ENCODE measurements at regions not wholly inside any gene's neighbourhood (a gene's known extent, or its start where the extent isn't known, plus 50 kb on each side); places are given as distances from the start of the nearest gene placed in this dataset.

GRCh38 chr14:28284546-28285300 is 481.9 kb upstream of the FOXG1 start:
- no peaks in the 10 kb centered on the region for H3K27me3 ChIP-seq (ENCODE audit: insufficient read depth, insufficient read length)
- no peak overlapping the region for H3K9ac ChIP-seq (ENCODE audit: insufficient read length, low read depth)
- H3K9me3 ChIP-seq (ENCODE audit: insufficient read depth, low read length): no peaks in the 10 kb centered on the region
- no peak overlapping the region for H3K4me3 ChIP-seq (ENCODE audit: insufficient read length, low read depth)
- no peak for DNase-seq (ENCODE audit: low read depth, low spot score)
- H3K4me1 ChIP-seq (ENCODE audit: insufficient read depth, insufficient read length): no peaks in the 10 kb centered on the region
- no peaks in the 10 kb centered on the region for H3K36me3 ChIP-seq (ENCODE audit: insufficient read depth, insufficient read length, low read length)
- TF ChIP-seq SUZ12 (IDR thresholded peaks at IDR 0.05; ENCODE audit: extremely low read depth, insufficient read depth, insufficient read length) (no peak), YY1 (IDR thresholded peaks at IDR 0.05; ENCODE audit: insufficient read depth, insufficient read length) (no peak), ZNF274 (IDR thresholded peaks at IDR 0.05; ENCODE audit: low read depth, low read length) (no peak)

DNA sequence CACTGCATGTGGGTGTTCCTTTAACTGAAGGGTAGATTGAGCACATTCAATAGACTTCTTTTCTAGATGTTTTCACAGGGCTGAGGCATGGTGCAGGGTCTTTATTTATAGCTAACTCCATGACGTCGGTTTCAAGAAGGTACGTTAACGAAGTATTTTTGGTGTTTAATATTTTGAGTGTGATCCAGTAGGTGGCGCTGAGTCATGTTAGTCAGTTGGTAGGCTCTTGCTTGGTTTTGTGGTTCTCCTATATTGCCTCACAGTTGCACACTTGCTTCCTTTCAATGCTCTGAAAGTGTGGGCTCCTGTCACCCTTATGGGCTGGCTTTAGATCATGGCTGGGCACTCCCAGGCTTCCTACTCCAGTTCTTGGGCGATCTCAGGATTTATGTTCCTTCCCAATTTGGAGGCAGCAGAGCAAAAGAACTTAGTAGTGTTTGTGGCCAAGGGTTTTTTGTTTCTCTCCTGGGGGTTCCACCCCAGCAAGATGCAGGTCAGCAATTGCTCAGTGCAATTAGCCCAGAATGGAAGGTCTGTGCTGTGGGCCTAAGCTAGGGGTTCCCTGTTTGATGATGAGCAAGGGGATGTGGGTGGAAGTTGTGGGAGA is 471.6 kb upstream of the FOXG1 start:
- H3K36me3 ChIP-seq (ENCODE audit: insufficient read depth, insufficient read length, low read length): no peaks in the 10 kb centered on the region
- TF ChIP-seq YY1 (IDR thresholded peaks at IDR 0.05; ENCODE audit: insufficient read depth, insufficient read length): no peak
- TF ChIP-seq ZNF274 (IDR thresholded peaks at IDR 0.05; ENCODE audit: low read depth, low read length): no peak
- TF ChIP-seq SUZ12 (IDR thresholded peaks at IDR 0.05; ENCODE audit: extremely low read depth, insufficient read depth, insufficient read length): no peak
- no peaks in the 10 kb centered on the region for H3K9me3 ChIP-seq (ENCODE audit: insufficient read depth, low read length)
- DNase-seq (ENCODE audit: low read depth, low spot score): no peak
- H3K4me1 ChIP-seq (ENCODE audit: insufficient read depth, insufficient read length): no peaks in the 10 kb centered on the region
- H3K9ac ChIP-seq (ENCODE audit: insufficient read length, low read depth): no peak overlapping the region
- no peaks in the 10 kb centered on the region for H3K27me3 ChIP-seq (ENCODE audit: insufficient read depth, insufficient read length)
- H3K4me3 ChIP-seq (ENCODE audit: insufficient read length, low read depth): no peak overlapping the region

GRCh38 chr14:28297559-28297958 is 469.0 kb upstream of the FOXG1 start:
- no peak overlapping the region for H3K4me3 ChIP-seq (ENCODE audit: insufficient read length, low read depth)
- peaks cover 4% of the 10 kb centered on the region; the same call in 1 of the 2 replicates for H3K9me3 ChIP-seq (ENCODE audit: insufficient read depth, low read length)
- DNase-seq (ENCODE audit: low read depth, low spot score): no peak
- no peaks in the 10 kb centered on the region for H3K27me3 ChIP-seq (ENCODE audit: insufficient read depth, insufficient read length)
- no peaks in the 10 kb centered on the region for H3K4me1 ChIP-seq (ENCODE audit: insufficient read depth, insufficient read length)
- no peaks in the 10 kb centered on the region for H3K36me3 ChIP-seq (ENCODE audit: insufficient read depth, insufficient read length, low read length)
- H3K9ac ChIP-seq (ENCODE audit: insufficient read length, low read depth): no peak overlapping the region
- TF ChIP-seq ZNF274 (IDR thresholded peaks at IDR 0.05; ENCODE audit: low read depth, low read length) (no peak), SUZ12 (IDR thresholded peaks at IDR 0.05; ENCODE audit: extremely low read depth, insufficient read depth, insufficient read length) (no peak), YY1 (IDR thresholded peaks at IDR 0.05; ENCODE audit: insufficient read depth, insufficient read length) (no peak)

GRCh38 chr14:28298156-28298555 is 468.4 kb upstream of the FOXG1 start:
- no peak for DNase-seq (ENCODE audit: low read depth, low spot score)
- H3K4me3 ChIP-seq (ENCODE audit: insufficient read length, low read depth): no peak overlapping the region
- no peaks in the 10 kb centered on the region for H3K27me3 ChIP-seq (ENCODE audit: insufficient read depth, insufficient read length)
- no peak for TF ChIP-seq YY1 (IDR thresholded peaks at IDR 0.05; ENCODE audit: insufficient read depth, insufficient read length)
- no peak for TF ChIP-seq SUZ12 (IDR thresholded peaks at IDR 0.05; ENCODE audit: extremely low read depth, insufficient read depth, insufficient read length)
- TF ChIP-seq ZNF274 (IDR thresholded peaks at IDR 0.05; ENCODE audit: low read depth, low read length): no peak
- no peaks in the 10 kb centered on the region for H3K4me1 ChIP-seq (ENCODE audit: insufficient read depth, insufficient read length)
- H3K9ac ChIP-seq (ENCODE audit: insufficient read length, low read depth): no peak overlapping the region
- H3K36me3 ChIP-seq (ENCODE audit: insufficient read depth, insufficient read length, low read length): no peaks in the 10 kb centered on the region
- peaks cover 4% of the 10 kb centered on the region; the same call in 1 of the 2 replicates for H3K9me3 ChIP-seq (ENCODE audit: insufficient read depth, low read length)

DNA sequence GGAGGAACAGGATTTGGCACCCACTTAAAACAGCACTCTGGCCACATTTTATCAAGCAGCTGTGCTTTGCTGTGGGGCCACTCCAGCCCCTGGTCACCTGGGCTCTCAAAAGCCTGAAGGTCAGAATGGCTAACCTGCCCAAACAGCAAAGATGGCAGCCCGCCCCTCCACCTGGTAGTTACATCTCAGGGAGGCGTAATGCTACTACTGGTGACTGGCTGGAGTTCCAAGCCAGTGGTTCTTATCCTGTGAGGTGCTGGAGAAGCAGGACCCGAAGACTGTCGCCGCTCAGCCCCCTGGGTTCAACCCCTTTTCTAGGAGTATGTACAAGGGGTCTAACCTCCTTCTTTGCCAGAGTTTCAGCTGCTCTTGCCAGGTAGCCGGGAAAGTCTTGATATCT is 467.4 kb upstream of the FOXG1 start:
- no peak overlapping the region for H3K9ac ChIP-seq (ENCODE audit: insufficient read length, low read depth)
- H3K4me3 ChIP-seq (ENCODE audit: insufficient read length, low read depth): no peak overlapping the region
- H3K9me3 ChIP-seq (ENCODE audit: insufficient read depth, low read length): peaks cover 4% of the 10 kb centered on the region; the same call in 1 of the 2 replicates
- no peak for TF ChIP-seq ZNF274 (IDR thresholded peaks at IDR 0.05; ENCODE audit: low read depth, low read length)
- no peak for TF ChIP-seq YY1 (IDR thresholded peaks at IDR 0.05; ENCODE audit: insufficient read depth, insufficient read length)
- TF ChIP-seq SUZ12 (IDR thresholded peaks at IDR 0.05; ENCODE audit: extremely low read depth, insufficient read depth, insufficient read length): no peak
- H3K4me1 ChIP-seq (ENCODE audit: insufficient read depth, insufficient read length): no peaks in the 10 kb centered on the region
- no peaks in the 10 kb centered on the region for H3K36me3 ChIP-seq (ENCODE audit: insufficient read depth, insufficient read length, low read length)
- DNase-seq (ENCODE audit: low read depth, low spot score): no peak
- H3K27me3 ChIP-seq (ENCODE audit: insufficient read depth, insufficient read length): no peaks in the 10 kb centered on the region

GRCh38 chr14:28300356-28300755 is 466.2 kb upstream of the FOXG1 start:
- DNase-seq (ENCODE audit: low read depth, low spot score): no peak
- Histone ChIP-seq H3K4me1 (ENCODE audit: insufficient read depth, insufficient read length) (no peaks in the 10 kb centered on the region), H3K27me3 (ENCODE audit: insufficient read depth, insufficient read length) (no peaks in the 10 kb centered on the region), H3K4me3 (ENCODE audit: insufficient read length, low read depth) (no peak overlapping the region), H3K9ac (ENCODE audit: insufficient read length, low read depth) (no peak overlapping the region), H3K9me3 (ENCODE audit: insufficient read depth, low read length) (peaks cover 4% of the 10 kb centered on the region; the same call in 1 of the 2 replicates), H3K36me3 (ENCODE audit: insufficient read depth, insufficient read length, low read length) (no peaks in the 10 kb centered on the region)
- TF ChIP-seq SUZ12 (IDR thresholded peaks at IDR 0.05; ENCODE audit: extremely low read depth, insufficient read depth, insufficient read length) (no peak), YY1 (IDR thresholded peaks at IDR 0.05; ENCODE audit: insufficient read depth, insufficient read length) (no peak), ZNF274 (IDR thresholded peaks at IDR 0.05; ENCODE audit: low read depth, low read length) (no peak)

GRCh38 chr14:28301179-28301578 is 465.4 kb upstream of the FOXG1 start:
- no peak for DNase-seq (ENCODE audit: low read depth, low spot score)
- no peaks in the 10 kb centered on the region for H3K36me3 ChIP-seq (ENCODE audit: insufficient read depth, insufficient read length, low read length)
- peaks cover 4% of the 10 kb centered on the region; the same call in 1 of the 2 replicates for H3K9me3 ChIP-seq (ENCODE audit: insufficient read depth, low read length)

More at GRCh38 chr14:28301179-28301578, 465.4 kb upstream of the FOXG1 start:
- H3K4me3 ChIP-seq (ENCODE audit: insufficient read length, low read depth): no peak overlapping the region
- H3K4me1 ChIP-seq (ENCODE audit: insufficient read depth, insufficient read length): no peaks in the 10 kb centered on the region
- TF ChIP-seq SUZ12 (IDR thresholded peaks at IDR 0.05; ENCODE audit: extremely low read depth, insufficient read depth, insufficient read length) (no peak), YY1 (IDR thresholded peaks at IDR 0.05; ENCODE audit: insufficient read depth, insufficient read length) (no peak), ZNF274 (IDR thresholded peaks at IDR 0.05; ENCODE audit: low read depth, low read length) (no peak)
- no peak overlapping the region for H3K9ac ChIP-seq (ENCODE audit: insufficient read length, low read depth)
- H3K27me3 ChIP-seq (ENCODE audit: insufficient read depth, insufficient read length): no peaks in the 10 kb centered on the region
